NCI-H146 treated with DMSO at 0.1 percent for 48 hours (cell line): ENCODE measurements at regions not wholly inside any gene's neighbourhood (a gene's known extent, or its start where the extent isn't known, plus 50 kb on each side); places are given as distances from the start of the nearest gene placed in this dataset.

Experiments
- DNase-seq: peaks from one replicate; lab custom pipeline; 2025; ENCODE audit not compliant: unreplicated experiment; lab: John Stamatoyannopoulos, UW

- no peak for DNase-seq
Observed at GRCh38 chr17:72491102-72491501, 370.3 kb downstream of the SOX9 start.

GRCh38 chr17:72492494-72492893, 371.7 kb downstream of the SOX9 start:
- DNase-seq = no peak

- DNase-seq = no peak
Observed at GRCh38 chr17:72492941-72493340, 372.1 kb downstream of the SOX9 start.

- DNase-seq = no peak
Observed at GRCh38 chr17:72494566-72494965, 373.7 kb downstream of the SOX9 start.

GRCh38 chr17:72496461-72496860, 375.6 kb downstream of the SOX9 start:
- no peak for DNase-seq

GRCh38 chr17:72497915-72498314, 377.1 kb downstream of the SOX9 start:
- no peak for DNase-seq

GRCh38 chr17:72498364-72499210, 377.8 kb downstream of the SOX9 start:
- no peak for DNase-seq

GRCh38 chr17:72501404-72502370, 380.9 kb downstream of the SOX9 start:
- no peak for DNase-seq

GRCh38 chr17:72502371-72503341, 381.8 kb downstream of the SOX9 start:
- no peak for DNase-seq

- no peak for DNase-seq
Observed at GRCh38 chr17:72503556-72503955, 382.7 kb downstream of the SOX9 start.

GRCh38 chr17:72504783-72505182, 384.0 kb downstream of the SOX9 start:
- DNase-seq = no peak

GRCh38 chr17:72506773-72507172, 386.0 kb downstream of the SOX9 start:
- no peak for DNase-seq

GRCh38 chr17:72507370-72507769, 386.6 kb downstream of the SOX9 start:
- no peak for DNase-seq

GRCh38 chr17:72510351-72511016, 389.7 kb downstream of the SOX9 start:
- no peak for DNase-seq

GRCh38 chr17:72511242-72511641, 390.4 kb downstream of the SOX9 start:
- DNase-seq = no peak

GRCh38 chr17:72511874-72512273, 391.1 kb downstream of the SOX9 start:
- DNase-seq = no peak

- DNase-seq = no peak
Observed at GRCh38 chr17:72512649-72513556, 392.1 kb downstream of the SOX9 start.

GRCh38 chr17:72514321-72514861, 393.6 kb downstream of the SOX9 start:
- DNase-seq = no peak

GRCh38 chr17:72514891-72515290, 394.1 kb downstream of the SOX9 start:
- DNase-seq = no peak
